ENCODE measurements at regions not wholly inside any gene's neighbourhood (a gene's known extent, or its start where the extent isn't known, plus 50 kb on each side); places are given as distances from the start of the nearest gene placed in this dataset.

GRCh38 chr4:163808011-163808410 is 313.5 kb downstream of the TMA16 start (continued):
- TF ChIP-seq CHD7 (IDR thresholded peaks at IDR 0.05; ENCODE audit: insufficient replicate concordance, low read length) (no peak), TCF12 (IDR thresholded peaks at IDR 0.05; ENCODE audit: low read depth, low read length) (no peak)

All from H1 (cell line).